Smooth muscle cell (in vitro differentiated cells): ENCODE measurements at regions not wholly inside any gene's neighbourhood (a gene's known extent, or its start where the extent isn't known, plus 50 kb on each side); places are given as distances from the start of the nearest gene placed in this dataset.

Source experiments
- DNase-seq: peaks from one replicate; lab custom pipeline; 2025; ENCODE audit not compliant: unreplicated experiment; lab: John Stamatoyannopoulos, UW
- H2AFZ ChIP-seq: fragments of 200-600 bp; sonication (generic); 2 replicates; pipeline ENCODE4 v1.6.0; 2016; ENCODE audit warnings: antibody characterized with exemption, low read depth, mild to moderate bottlenecking
- H3F3A ChIP-seq: fragments of 200-600 bp; sonication (generic); 2 replicates; pipeline ENCODE4 v1.6.0; 2017; ENCODE audit warnings: antibody characterized with exemption, low read depth
- H3K27ac ChIP-seq: fragments of 200-600 bp; sonication (generic); 2 replicates; pipeline ENCODE4 v1.5.1; 2016; ENCODE audit warnings: low read depth, mild to moderate bottlenecking
- H3K27me3 ChIP-seq: fragments of 200-600 bp; sonication (generic); 2 replicates; pipeline ENCODE4 v1.6.1; 2016; ENCODE audit warnings: low read depth, mild to moderate bottlenecking
- H3K36me3 ChIP-seq: fragments of 200-600 bp; sonication (generic); 2 replicates; pipeline ENCODE4 v1.5.1; 2016; ENCODE audit warnings: low read depth
- H3K4me1 ChIP-seq: fragments of 200-600 bp; sonication (generic); 2 replicates; pipeline ENCODE4 v1.5.1; 2016; ENCODE audit warnings: low read depth
- H3K4me2 ChIP-seq: fragments of 200-600 bp; sonication (generic); 2 replicates; pipeline ENCODE4 v1.6.0; 2016; ENCODE audit warnings: mild to moderate bottlenecking
- H3K4me3 ChIP-seq: fragments of 200-600 bp; sonication (generic); 2 replicates; pipeline ENCODE4 v1.5.1; 2016; ENCODE audit warnings: mild to moderate bottlenecking
- H3K79me2 ChIP-seq: fragments of 200-600 bp; sonication (generic); 2 replicates; pipeline ENCODE4 v1.6.0; 2016; ENCODE audit warnings: low read depth, mild to moderate bottlenecking
- H3K9ac ChIP-seq: fragments of 200-600 bp; sonication (generic); 2 replicates; pipeline ENCODE4 v1.6.0; 2016; ENCODE audit warnings: low read depth
- H3K9me3 ChIP-seq: fragments of 200-600 bp; sonication (generic); replicated peaks from 2 replicates; pipeline ENCODE4 v1.5.1; 2016; ENCODE audit warnings: low read depth
- H4K20me1 ChIP-seq: fragments of 200-600 bp; sonication (generic); 2 replicates; pipeline ENCODE4 v1.6.0; 2016; ENCODE audit warnings: low read depth
- CTCF ChIP-seq: fragments of 200-600 bp; sonication (generic); IDR thresholded peaks from 2 replicates; pipeline ENCODE4 v1.5.1; 2017; ENCODE audit warnings: borderline replicate concordance, mild to moderate bottlenecking, antibody characterized with exemption; ENCODE audit not compliant: insufficient read depth, poor library complexity, severe bottlenecking
- WGBS: methylation state at CpG from one replicate; pipeline ENCODE4 v1.1.7; 2016; ENCODE audit warnings: low lambda C conversion rate; 5-methylcytosine and 5-hydroxymethylcytosine counted together

- Histone ChIP-seq H3F3A (peaks cover 11% of the 10 kb centered on the region), H3K4me2 (peak overlapping the region; percentile 46), H3K79me2 (no peaks in the 10 kb centered on the region), H3K9me3 (no peaks in the 10 kb centered on the region), H3K36me3 (no peaks in the 10 kb centered on the region), H4K20me1 (no peaks in the 10 kb centered on the region), H2AFZ (no peak overlapping the region), H3K27ac (peak overlapping the region; percentile 16), H3K4me3 (no peak overlapping the region), H3K27me3 (no peaks in the 10 kb centered on the region), H3K9ac (no peak overlapping the region), H3K4me1 (peaks cover 11% of the 10 kb centered on the region)
- WGBS: 78% methylated on average over 5 of the region's 5 CpGs
- no peak for DNase-seq
- TF ChIP-seq CTCF: no peak
These were observed 82.3 kb upstream of the TIAM1 start for GRCh38 chr21:31426235-31426797.

- Histone ChIP-seq H3K79me2 (no peaks in the 10 kb centered on the region), H3F3A (peaks cover 11% of the 10 kb centered on the region), H4K20me1 (no peaks in the 10 kb centered on the region), H3K4me2 (peak overlapping the region; percentile 19), H2AFZ (no peak overlapping the region), H3K9ac (no peak overlapping the region), H3K9me3 (no peaks in the 10 kb centered on the region), H3K27me3 (no peaks in the 10 kb centered on the region), H3K4me3 (no peak overlapping the region), H3K4me1 (peaks cover 11% of the 10 kb centered on the region), H3K27ac (no peak overlapping the region), H3K36me3 (no peaks in the 10 kb centered on the region)
- WGBS: 37% methylated on average over 5 of the region's 5 CpGs
- no peak for DNase-seq
- TF ChIP-seq CTCF: no peak
These were observed 81.1 kb upstream of the TIAM1 start for GRCh38 chr21:31425138-31425537.

GRCh38 chr21:31424058-31424457 is 80.0 kb upstream of the TIAM1 start:
- H3K27me3 ChIP-seq: no peaks in the 10 kb centered on the region
- H2AFZ ChIP-seq: no peak overlapping the region
- H3K27ac ChIP-seq: no peak overlapping the region
- no peak overlapping the region for H3K4me2 ChIP-seq
- DNase-seq: no peak
- 90% methylated on average over 6 of the region's 6 CpGs for WGBS
- H3K36me3 ChIP-seq: no peaks in the 10 kb centered on the region
- H3K4me1 ChIP-seq: peaks cover 11% of the 10 kb centered on the region
- no peak overlapping the region for H3K4me3 ChIP-seq
- H3K9me3 ChIP-seq: no peaks in the 10 kb centered on the region
- TF ChIP-seq CTCF: no peak
- H4K20me1 ChIP-seq: no peaks in the 10 kb centered on the region
- H3F3A ChIP-seq: peaks cover 11% of the 10 kb centered on the region
- H3K79me2 ChIP-seq: no peaks in the 10 kb centered on the region
- no peak overlapping the region for H3K9ac ChIP-seq

- DNase-seq: no peak
- peaks cover 11% of the 10 kb centered on the region for H3K4me1 ChIP-seq
- H3K4me2 ChIP-seq: no peak overlapping the region
- no peak overlapping the region for H3K27ac ChIP-seq
- no peak overlapping the region for H3K9ac ChIP-seq
- no peaks in the 10 kb centered on the region for H3K9me3 ChIP-seq
- no peaks in the 10 kb centered on the region for H4K20me1 ChIP-seq
- peaks cover 11% of the 10 kb centered on the region for H3F3A ChIP-seq
- no peaks in the 10 kb centered on the region for H3K27me3 ChIP-seq
- H3K79me2 ChIP-seq: no peaks in the 10 kb centered on the region
- no peak overlapping the region for H2AFZ ChIP-seq
- H3K36me3 ChIP-seq: no peaks in the 10 kb centered on the region
- 90% methylated on average over 8 of the region's 8 CpGs for WGBS
- no peak overlapping the region for H3K4me3 ChIP-seq
- no peak for TF ChIP-seq CTCF
These were observed 76.9 kb upstream of the TIAM1 start for GRCh38 chr21:31420988-31421387.
